Left lung (tissue), 4 donors: ENCODE measurements at regions not wholly inside any gene's neighbourhood (a gene's known extent, or its start where the extent isn't known, plus 50 kb on each side); places are given as distances from the start of the nearest gene placed in this dataset.

Experiments used
- ATAC-seq: fragments of 200-7000 bp; cut with Tn5 transposase; one replicate; pipeline ENCODE4 v1.9.1; 2020; ENCODE audit warnings: moderate library complexity
- DNase-seq, 4 donors: peaks; one replicate each; pipeline ENCODE4 v3.0.0-alpha.2; 2013 to 2020
- H3K27ac ChIP-seq, 2 donors: fragments of 200-600 bp; sonication (generic) in 1 of 2; one replicate each; pipeline versions ENCODE4 v1.5.0 to v1.8.0; 2020 to 2021
- H3K27me3 ChIP-seq, 2 donors: fragments of 200-600 bp; sonication (generic) in 1 of 2; one replicate each; pipeline versions ENCODE4 v1.5.0 to v1.8.0; 2020 to 2021
- H3K36me3 ChIP-seq, 2 donors: fragments of 200-600 bp; sonication (generic) in 1 of 2; one replicate each; pipeline versions ENCODE4 v1.5.0 to v1.8.0; 2020 to 2021
- H3K4me1 ChIP-seq, 2 donors: fragments of 200-600 bp; one replicate each; pipeline ENCODE4 v1.8.0; 2021
- H3K4me3 ChIP-seq, 2 donors: fragments of 200-600 bp; sonication (generic) in 1 of 2; one replicate each; pipeline versions ENCODE4 v1.5.0 to v1.8.0; 2020 to 2021; ENCODE audit warnings: mild to moderate bottlenecking in 1 of 2
- H3K9me3 ChIP-seq, 2 donors: fragments of 200-600 bp; sonication (generic) in 1 of 2; one replicate each; pipeline versions ENCODE4 v1.5.0 to v1.8.0; 2020 to 2021
- intact Hi-C, 2 donors: fragments of 100-400 bp; cut with DNase I; formaldehyde crosslinking; loops; one replicate each; pipeline versions ENCODE4 v1.11.2 to v1.14.2; 2022
- TF ChIP-seq, protein P1 (sequence below), 2 donors: fragments of 200-600 bp; sonication (generic) in 1 of 2; IDR thresholded peaks; one replicate each; pipeline versions ENCODE4 v1.5.0 to v1.8.0; 2021; ENCODE audit warnings: antibody characterized with exemption in 2 of 2
- donor health status: DM: no; HTN: yes; CAD: no.
- donor health status: DM: no; HTN: no; CAD: no.

- Histone ChIP-seq H3K27ac (no peak overlapping the region), H3K9me3 (no peaks in the 10 kb centered on the region), H3K4me1 (no peaks in the 10 kb centered on the region), H3K36me3 (no peaks in the 10 kb centered on the region), H3K4me3 (no peak overlapping the region), H3K27me3 (peaks cover 5 to 64% of the 10 kb centered on the region in 2 donors)
- intact Hi-C loops = no loop called here
- ATAC-seq (no peak), DNase-seq (no peak)
- TF ChIP-seq, protein P1, sequence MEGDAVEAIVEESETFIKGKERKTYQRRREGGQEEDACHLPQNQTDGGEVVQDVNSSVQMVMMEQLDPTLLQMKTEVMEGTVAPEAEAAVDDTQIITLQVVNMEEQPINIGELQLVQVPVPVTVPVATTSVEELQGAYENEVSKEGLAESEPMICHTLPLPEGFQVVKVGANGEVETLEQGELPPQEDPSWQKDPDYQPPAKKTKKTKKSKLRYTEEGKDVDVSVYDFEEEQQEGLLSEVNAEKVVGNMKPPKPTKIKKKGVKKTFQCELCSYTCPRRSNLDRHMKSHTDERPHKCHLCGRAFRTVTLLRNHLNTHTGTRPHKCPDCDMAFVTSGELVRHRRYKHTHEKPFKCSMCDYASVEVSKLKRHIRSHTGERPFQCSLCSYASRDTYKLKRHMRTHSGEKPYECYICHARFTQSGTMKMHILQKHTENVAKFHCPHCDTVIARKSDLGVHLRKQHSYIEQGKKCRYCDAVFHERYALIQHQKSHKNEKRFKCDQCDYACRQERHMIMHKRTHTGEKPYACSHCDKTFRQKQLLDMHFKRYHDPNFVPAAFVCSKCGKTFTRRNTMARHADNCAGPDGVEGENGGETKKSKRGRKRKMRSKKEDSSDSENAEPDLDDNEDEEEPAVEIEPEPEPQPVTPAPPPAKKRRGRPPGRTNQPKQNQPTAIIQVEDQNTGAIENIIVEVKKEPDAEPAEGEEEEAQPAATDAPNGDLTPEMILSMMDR (IDR thresholded peaks at IDR 0.05) = no peak
Observed at GRCh38 chr20:21573259-21573658, 59.4 kb upstream of the NKX2-2 start.

DNA sequence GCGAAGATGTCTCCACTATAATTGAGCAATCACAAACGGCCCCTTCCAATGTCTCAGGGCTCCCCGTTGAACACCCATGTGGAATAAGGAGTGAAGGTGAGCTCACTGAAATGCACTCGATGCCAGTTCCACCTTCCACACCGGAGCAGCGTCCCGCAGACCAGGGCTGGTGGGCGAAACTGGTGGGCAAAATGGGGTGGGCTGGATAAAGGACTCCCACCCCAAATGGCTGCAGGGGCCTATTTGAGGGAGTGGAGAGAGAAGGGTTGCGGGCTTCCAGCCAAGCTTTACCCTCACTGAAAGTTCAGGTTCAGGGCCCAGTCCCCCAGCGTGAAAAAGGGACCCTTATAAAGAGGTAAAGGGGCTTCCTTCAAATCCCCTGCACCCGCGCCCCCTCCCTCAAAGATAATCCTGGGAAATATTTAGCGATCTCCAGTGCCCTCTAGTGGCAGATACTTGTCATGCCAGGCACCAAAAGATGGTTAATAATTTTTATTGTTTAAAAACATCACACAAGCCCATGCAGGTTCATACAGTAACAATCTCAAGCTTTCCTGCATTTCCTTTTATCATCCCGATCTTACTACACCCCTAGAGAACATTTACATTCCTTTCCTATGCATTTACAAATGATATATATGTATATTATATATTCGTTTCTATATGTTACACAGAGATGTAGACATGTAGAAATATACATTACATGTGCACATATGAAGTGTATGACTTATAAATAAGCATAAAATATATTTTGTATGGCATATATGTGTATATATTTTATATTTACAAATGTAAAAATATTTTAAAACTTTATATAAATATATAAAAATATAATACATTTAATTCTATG, 58.2 kb upstream of the NKX2-2 start:
- DNase-seq = peak in 2 of 4 donors; percentile 2 to 7
- ATAC-seq = peak; percentile 38
- H3K36me3 ChIP-seq = no peaks in the 10 kb centered on the region
- H3K9me3 ChIP-seq = no peaks in the 10 kb centered on the region
- TF ChIP-seq, protein P1 (IDR thresholded peaks at IDR 0.05) = peak; percentile 62 to 77
- H3K4me1 ChIP-seq = no peaks in the 10 kb centered on the region
- H3K27ac ChIP-seq = no peak overlapping the region
- no peak overlapping the region for H3K4me3 ChIP-seq
- peaks cover 11 to 76% of the 10 kb centered on the region in 2 donors for H3K27me3 ChIP-seq
- intact Hi-C loops = no loop called here

GRCh38 chr20:21570285-21570992, 56.6 kb upstream of the NKX2-2 start:
- Histone ChIP-seq H3K9me3 (no peaks in the 10 kb centered on the region), H3K27ac (no peak overlapping the region), H3K36me3 (no peaks in the 10 kb centered on the region), H3K4me1 (no peaks in the 10 kb centered on the region), H3K27me3 (peaks cover 11 to 92% of the 10 kb centered on the region in 2 donors), H3K4me3 (no peak overlapping the region)
- DNase-seq = no peak
- ATAC-seq = no peak
- TF ChIP-seq, protein P1 (IDR thresholded peaks at IDR 0.05) = no peak
- intact Hi-C loops = no loop called here

- Histone ChIP-seq H3K9me3 (no peaks in the 10 kb centered on the region), H3K27ac (no peak overlapping the region), H3K27me3 (peaks cover 11 to 92% of the 10 kb centered on the region in 2 donors), H3K4me3 (no peak overlapping the region), H3K36me3 (no peaks in the 10 kb centered on the region), H3K4me1 (no peaks in the 10 kb centered on the region)
- DNase-seq (no peak), ATAC-seq (no peak)
- intact Hi-C loops = no loop called here
- TF ChIP-seq, protein P1 (IDR thresholded peaks at IDR 0.05) = no peak
Observed at GRCh38 chr20:21569586-21569985, 55.7 kb upstream of the NKX2-2 start.

- Histone ChIP-seq H3K36me3 (no peaks in the 10 kb centered on the region), H3K27ac (no peak overlapping the region), H3K27me3 (peaks cover 5 to 88% of the 10 kb centered on the region in 2 donors), H3K4me3 (no peak overlapping the region), H3K9me3 (no peaks in the 10 kb centered on the region), H3K4me1 (no peaks in the 10 kb centered on the region)
- TF ChIP-seq, protein P1 (IDR thresholded peaks at IDR 0.05) = no peak
- intact Hi-C loops = no loop called here
- ATAC-seq (no peak), DNase-seq (no peak)
Observed at GRCh38 chr20:21564127-21564773, 50.4 kb upstream of the NKX2-2 start.
